ENCODE measurements at regions not wholly inside any gene's neighbourhood (a gene's known extent, or its start where the extent isn't known, plus 50 kb on each side); places are given as distances from the start of the nearest gene placed in this dataset.

DNA sequence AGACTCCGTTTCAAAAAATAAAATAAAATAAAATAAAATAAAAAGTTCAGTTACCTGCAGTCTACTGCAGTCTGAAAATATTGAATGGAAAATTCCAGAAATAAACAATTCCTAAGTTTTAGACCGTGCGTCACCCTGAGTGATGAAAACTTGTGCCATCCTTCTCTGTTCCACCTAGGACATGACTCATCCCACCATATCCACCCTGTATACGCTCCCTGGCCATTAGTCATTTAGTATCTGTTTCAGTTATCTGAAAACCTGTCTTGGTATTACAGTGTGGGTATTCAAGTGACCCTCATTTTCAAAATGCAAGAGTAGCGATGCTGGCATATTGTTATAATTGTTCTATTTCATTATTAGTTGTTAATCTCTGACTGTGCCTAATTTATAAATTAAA, 51.8 kb upstream of the TEX48 start:
- no peak overlapping the region for H3K18ac ChIP-seq (ENCODE audit: low read depth in 1 of 2, low read length in 2 of 2)
- H4K91ac ChIP-seq (ENCODE audit: low read length) = no peak overlapping the region
- WGBS = 33% methylated on average over 3 of the region's 5 CpGs
- no peak overlapping the region for H2AFZ ChIP-seq (ENCODE audit: low read depth, low read length)
- no peak overlapping the region for H3K9ac ChIP-seq (ENCODE audit: low read length)
- H4K8ac ChIP-seq (ENCODE audit: low read length) = no peak overlapping the region
- H3K4me1 ChIP-seq (ENCODE audit: control insufficient read depth, insufficient read depth, low read depth, low read length) = peaks cover 1% of the 10 kb centered on the region
- no peak overlapping the region for H2BK12ac ChIP-seq (ENCODE audit: low read length in 2 of 2)
- no peak overlapping the region for H2BK5ac ChIP-seq (ENCODE audit: low read depth, low read length, poor library complexity, severe bottlenecking)
- no peaks in the 10 kb centered on the region for H3K79me1 ChIP-seq (replicated peaks; ENCODE audit: low read length, poor library complexity, severe bottlenecking)
- no peak overlapping the region for H3K14ac ChIP-seq (ENCODE audit: low read length in 2 of 2)
- H3K9me3 ChIP-seq (ENCODE audit: control insufficient read depth, low read length) = no peaks in the 10 kb centered on the region
- no peak overlapping the region for H3K23ac ChIP-seq (ENCODE audit: low read length in 2 of 2)
- H2BK15ac ChIP-seq (ENCODE audit: low read depth, poor library complexity, severe bottlenecking) = no peak overlapping the region
- no peak overlapping the region for H3K4me3 ChIP-seq (ENCODE audit: insufficient read depth in 1 of 2, low read depth in 1 of 2, low read length in 2 of 2)
- DNase-seq = peak; percentile 75
- H3K27ac ChIP-seq (ENCODE audit: low read length, poor library complexity, severe bottlenecking) = no peak overlapping the region
- no peak overlapping the region for H2BK120ac ChIP-seq (ENCODE audit: low read depth, low read length)
- no peaks in the 10 kb centered on the region for H3K36me3 ChIP-seq (ENCODE audit: control insufficient read depth in 1 of 2, insufficient read depth in 2 of 2, low read depth in 1 of 2, low read length in 2 of 2)
- no peak overlapping the region for H3K4me2 ChIP-seq (ENCODE audit: low read length, poor library complexity, severe bottlenecking)
- no peak overlapping the region for H3K4ac ChIP-seq (ENCODE audit: low read depth in 1 of 2, low read length in 2 of 2)
- no peak overlapping the region for H2AK5ac ChIP-seq (ENCODE audit: low read length, severe bottlenecking)
- no peaks in the 10 kb centered on the region for H3K27me3 ChIP-seq (ENCODE audit: control insufficient read depth in 1 of 2, insufficient read depth in 1 of 2, low read length in 2 of 2)

- Histone ChIP-seq H2BK5ac (ENCODE audit: low read depth, low read length, poor library complexity, severe bottlenecking) (no peak overlapping the region), H2BK15ac (ENCODE audit: low read depth, poor library complexity, severe bottlenecking) (no peak overlapping the region), H4K91ac (ENCODE audit: low read length) (no peak overlapping the region), H2AFZ (ENCODE audit: low read depth, low read length) (no peak overlapping the region), H3K4me2 (ENCODE audit: low read length, poor library complexity, severe bottlenecking) (no peak overlapping the region), H3K27ac (ENCODE audit: low read length, poor library complexity, severe bottlenecking) (no peak overlapping the region), H3K9ac (ENCODE audit: low read length) (no peak overlapping the region), H2AK5ac (ENCODE audit: low read length, severe bottlenecking) (no peak overlapping the region), H3K4ac (ENCODE audit: low read depth in 1 of 2, low read length in 2 of 2) (no peak overlapping the region), H3K27me3 (ENCODE audit: control insufficient read depth in 1 of 2, insufficient read depth in 1 of 2, low read length in 2 of 2) (no peaks in the 10 kb centered on the region), H3K79me1 (replicated peaks; ENCODE audit: low read length, poor library complexity, severe bottlenecking) (no peaks in the 10 kb centered on the region), H3K36me3 (ENCODE audit: control insufficient read depth in 1 of 2, insufficient read depth in 2 of 2, low read depth in 1 of 2, low read length in 2 of 2) (no peaks in the 10 kb centered on the region), H3K4me3 (ENCODE audit: insufficient read depth in 1 of 2, low read depth in 1 of 2, low read length in 2 of 2) (no peak overlapping the region), H3K4me1 (ENCODE audit: control insufficient read depth, insufficient read depth, low read depth, low read length) (no peaks in the 10 kb centered on the region), H3K23ac (ENCODE audit: low read length in 2 of 2) (no peak overlapping the region), H3K14ac (ENCODE audit: low read length in 2 of 2) (no peak overlapping the region), H3K9me3 (ENCODE audit: control insufficient read depth, low read length) (no peaks in the 10 kb centered on the region), H2BK12ac (ENCODE audit: low read length in 2 of 2) (no peak overlapping the region), H2BK120ac (ENCODE audit: low read depth, low read length) (no peak overlapping the region), H4K8ac (ENCODE audit: low read length) (no peak overlapping the region), H3K18ac (ENCODE audit: low read depth in 1 of 2, low read length in 2 of 2) (no peak overlapping the region)
- 81% methylated on average over 2 of the region's 3 CpGs for WGBS
- peak; percentile 8 for DNase-seq
Observed at GRCh38 chr9:114732823-114733222, 50.8 kb upstream of the TEX48 start.
